HepG2 (cell line): ENCODE measurements at regions not wholly inside any gene's neighbourhood (a gene's known extent, or its start where the extent isn't known, plus 50 kb on each side); places are given as distances from the start of the nearest gene placed in this dataset.
A peak's percentile ranks its signal among the peaks of the same experiment; 100 is the strongest.

Experiments
- AGO1 ChIP-seq: fragments of 200-400 bp; formaldehyde crosslinking; IDR thresholded peaks from 2 replicates; pipeline ENCODE4 v1.6.1; 2017; ENCODE audit warnings: mild to moderate bottlenecking, low read depth, low read length, moderate library complexity; ENCODE audit not compliant: poor library complexity, severe bottlenecking
- FOSL2 ChIP-seq: sonication (generic); formaldehyde crosslinking; IDR thresholded peaks from 2 replicates; pipeline ENCODE4 v1.4.0; 2020; ENCODE audit warnings: missing genetic modification reagents
- HOXD1 ChIP-seq: sonication (generic); formaldehyde crosslinking; IDR thresholded peaks from 2 replicates; pipeline ENCODE4 v1.5.0; 2020; ENCODE audit warnings: missing genetic modification reagents
- MTA1 ChIP-seq: sonication (generic); formaldehyde crosslinking; IDR thresholded peaks from 2 replicates; pipeline ENCODE4 v1.4.0; 2020; ENCODE audit warnings: missing genetic modification reagents, mild to moderate bottlenecking, borderline replicate concordance
- PRMT3 ChIP-seq: sonication (generic); formaldehyde crosslinking; IDR thresholded peaks from 2 replicates; pipeline ENCODE4 v1.8.1; 2022; ENCODE audit warnings: low read depth, mild to moderate bottlenecking, moderate library complexity, missing genetic modification reagents, borderline replicate concordance
- SMAD9 ChIP-seq: sonication (generic); formaldehyde crosslinking; IDR thresholded peaks from 2 replicates; pipeline ENCODE4 v1.5.1; 2020; ENCODE audit warnings: mild to moderate bottlenecking, missing genetic modification reagents
- SMARCC2 ChIP-seq: fragments of 450-650 bp; IDR thresholded peaks from 2 replicates; pipeline ENCODE4 v1.6.1; 2017; ENCODE audit warnings: antibody characterized with exemption, mild to moderate bottlenecking
- SP1 ChIP-seq, 2 experiments: fragments of 450-650 bp in 1 of 2; sonication (generic) in 1 of 2; formaldehyde crosslinking in 1 of 2; IDR thresholded peaks; 2 replicates each; pipeline versions ENCODE4 v1.4.0 to v1.6.1; 2016 to 2020; ENCODE audit warnings: missing genetic modification reagents in 1 of 2
- STAG1 ChIP-seq: sonication (generic); formaldehyde crosslinking; IDR thresholded peaks from 2 replicates; pipeline ENCODE4 v1.4.0; 2020; ENCODE audit warnings: missing genetic modification reagents
- SYNCRIP ChIP-seq: fragments of 200-400 bp; formaldehyde crosslinking; IDR thresholded peaks from 2 replicates; pipeline ENCODE4 v1.6.1; 2018; ENCODE audit warnings: mild to moderate bottlenecking, low read depth, low read length; ENCODE audit not compliant: insufficient read depth
- ZFP62 ChIP-seq: sonication (generic); formaldehyde crosslinking; IDR thresholded peaks from 2 replicates; pipeline ENCODE4 v1.4.0; 2020; ENCODE audit warnings: missing genetic modification reagents
- ZNF205 ChIP-seq: IDR thresholded peaks from 2 replicates; pipeline ENCODE4 v1.6.1; 2018; ENCODE audit warnings: missing biosample characterization, missing genetic modification reagents
- ZNF34 ChIP-seq: sonication (generic); formaldehyde crosslinking; IDR thresholded peaks from 2 replicates; pipeline ENCODE4 v1.4.0; 2020; ENCODE audit warnings: mild to moderate bottlenecking, missing genetic modification reagents, borderline replicate concordance
- ZNF567 ChIP-seq: sonication (generic); formaldehyde crosslinking; IDR thresholded peaks from 2 replicates; pipeline ENCODE4 v1.8.1; 2023; ENCODE audit warnings: mild to moderate bottlenecking, missing genetic modification reagents, borderline replicate concordance
- TF ChIP-seq, protein P1 (sequence below): sonication (generic); formaldehyde crosslinking; IDR thresholded peaks from 2 replicates; pipeline ENCODE4 v1.5.1; 2020; ENCODE audit warnings: missing genetic modification reagents, mild to moderate bottlenecking, borderline replicate concordance
- TF ChIP-seq, protein P2 (sequence below): sonication (generic); formaldehyde crosslinking; IDR thresholded peaks from 2 replicates; pipeline ENCODE4 v1.9.0; 2021; ENCODE audit warnings: missing genetic modification reagents, borderline replicate concordance
- TF ChIP-seq, protein P3 (sequence below): sonication (generic); formaldehyde crosslinking; IDR thresholded peaks from 2 replicates; pipeline ENCODE4 v1.5.0; 2020; ENCODE audit warnings: missing genetic modification reagents
- TF ChIP-seq, protein P4 (sequence below): fragments of 450-650 bp; IDR thresholded peaks from 2 replicates; pipeline ENCODE4 v1.6.1; 2016
- TF ChIP-seq, protein P5 (sequence below): sonication (generic); formaldehyde crosslinking; IDR thresholded peaks from 2 replicates; pipeline ENCODE4 v1.5.0; 2020; ENCODE audit warnings: missing genetic modification reagents, mild to moderate bottlenecking, borderline replicate concordance
- TF ChIP-seq, protein P6 (sequence below): sonication (generic); formaldehyde crosslinking; IDR thresholded peaks from 2 replicates; pipeline ENCODE4 v1.8.1; 2022; ENCODE audit warnings: low read depth, mild to moderate bottlenecking, missing genetic modification reagents

DNA sequence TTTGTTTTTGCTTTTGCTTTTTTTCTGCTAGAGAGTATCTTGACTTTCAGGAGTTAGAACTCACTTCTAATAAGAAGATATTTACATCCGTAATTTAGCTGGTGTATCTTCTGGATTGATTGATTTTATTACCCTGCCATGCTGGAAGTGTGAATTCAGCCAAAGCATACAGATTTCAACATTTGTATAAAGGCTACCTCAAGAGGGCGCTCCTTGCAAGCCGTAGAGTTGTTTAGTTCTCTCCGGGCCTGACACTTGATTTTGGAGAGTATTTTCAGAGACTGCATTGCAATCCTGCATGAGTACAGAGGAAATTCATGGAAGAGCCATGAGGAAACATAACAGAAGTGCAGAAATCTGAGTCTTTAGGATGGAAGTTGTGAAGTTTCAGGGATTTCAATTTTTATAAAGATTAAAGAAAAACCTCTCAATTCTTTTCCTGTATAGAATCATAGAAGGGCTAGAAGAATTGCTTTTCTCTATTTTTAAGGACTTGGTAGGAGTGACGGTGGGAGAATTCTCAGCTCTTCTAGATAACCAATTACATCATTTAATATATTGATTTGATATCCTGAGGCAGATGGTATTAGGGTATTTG is 66.7 kb upstream of the TIAM2 start (continued):
- no peak for TF ChIP-seq HOXD1 (CRISPR knock-in tag)
- TF ChIP-seq ZFP62 (CRISPR knock-in tag) = no peak
- no peak for TF ChIP-seq FOSL2 (CRISPR knock-in tag)
- TF ChIP-seq, protein P1, sequence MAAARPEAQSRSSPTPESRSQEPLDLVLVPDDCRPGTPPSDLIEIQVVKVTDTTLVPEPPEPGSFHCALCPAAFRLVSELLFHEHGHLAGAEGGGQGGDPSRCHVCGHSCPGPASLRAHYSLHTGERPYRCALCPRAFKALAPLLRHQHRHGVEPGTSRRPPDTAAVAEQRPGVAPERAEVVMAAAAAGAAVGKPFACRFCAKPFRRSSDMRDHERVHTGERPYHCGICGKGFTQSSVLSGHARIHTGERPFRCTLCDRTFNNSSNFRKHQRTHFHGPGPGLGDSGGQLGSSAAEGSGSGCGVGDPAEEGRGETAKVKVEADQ (CRISPR knock-in tag) = no peak
- no peak for TF ChIP-seq ZNF567 (CRISPR knock-in tag)
- TF ChIP-seq SYNCRIP = no peak
- TF ChIP-seq, protein P2, sequence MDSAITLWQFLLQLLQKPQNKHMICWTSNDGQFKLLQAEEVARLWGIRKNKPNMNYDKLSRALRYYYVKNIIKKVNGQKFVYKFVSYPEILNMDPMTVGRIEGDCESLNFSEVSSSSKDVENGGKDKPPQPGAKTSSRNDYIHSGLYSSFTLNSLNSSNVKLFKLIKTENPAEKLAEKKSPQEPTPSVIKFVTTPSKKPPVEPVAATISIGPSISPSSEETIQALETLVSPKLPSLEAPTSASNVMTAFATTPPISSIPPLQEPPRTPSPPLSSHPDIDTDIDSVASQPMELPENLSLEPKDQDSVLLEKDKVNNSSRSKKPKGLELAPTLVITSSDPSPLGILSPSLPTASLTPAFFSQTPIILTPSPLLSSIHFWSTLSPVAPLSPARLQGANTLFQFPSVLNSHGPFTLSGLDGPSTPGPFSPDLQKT (CRISPR knock-in tag) = no peak
- no peak for TF ChIP-seq AGO1
- no peak for TF ChIP-seq MTA1 (CRISPR knock-in tag)
- TF ChIP-seq SP1 (IDR thresholded peaks at IDR 0.05) = no peak
- TF ChIP-seq SP1 (CRISPR knock-in tag; IDR thresholded peaks at IDR 0.05) = no peak
- no peak for TF ChIP-seq ZNF205 (CRISPR knock-in tag)
- TF ChIP-seq, protein P3, sequence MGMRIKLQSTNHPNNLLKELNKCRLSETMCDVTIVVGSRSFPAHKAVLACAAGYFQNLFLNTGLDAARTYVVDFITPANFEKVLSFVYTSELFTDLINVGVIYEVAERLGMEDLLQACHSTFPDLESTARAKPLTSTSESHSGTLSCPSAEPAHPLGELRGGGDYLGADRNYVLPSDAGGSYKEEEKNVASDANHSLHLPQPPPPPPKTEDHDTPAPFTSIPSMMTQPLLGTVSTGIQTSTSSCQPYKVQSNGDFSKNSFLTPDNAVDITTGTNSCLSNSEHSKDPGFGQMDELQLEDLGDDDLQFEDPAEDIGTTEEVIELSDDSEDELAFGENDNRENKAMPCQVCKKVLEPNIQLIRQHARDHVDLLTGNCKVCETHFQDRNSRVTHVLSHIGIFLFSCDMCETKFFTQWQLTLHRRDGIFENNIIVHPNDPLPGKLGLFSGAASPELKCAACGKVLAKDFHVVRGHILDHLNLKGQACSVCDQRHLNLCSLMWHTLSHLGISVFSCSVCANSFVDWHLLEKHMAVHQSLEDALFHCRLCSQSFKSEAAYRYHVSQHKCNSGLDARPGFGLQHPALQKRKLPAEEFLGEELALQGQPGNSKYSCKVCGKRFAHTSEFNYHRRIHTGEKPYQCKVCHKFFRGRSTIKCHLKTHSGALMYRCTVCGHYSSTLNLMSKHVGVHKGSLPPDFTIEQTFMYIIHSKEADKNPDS (CRISPR knock-in tag) = no peak
- no peak for TF ChIP-seq ZNF34 (CRISPR knock-in tag)
- no peak for TF ChIP-seq SMARCC2
- TF ChIP-seq SMAD9 (CRISPR knock-in tag) = no peak
- TF ChIP-seq, protein P4, sequence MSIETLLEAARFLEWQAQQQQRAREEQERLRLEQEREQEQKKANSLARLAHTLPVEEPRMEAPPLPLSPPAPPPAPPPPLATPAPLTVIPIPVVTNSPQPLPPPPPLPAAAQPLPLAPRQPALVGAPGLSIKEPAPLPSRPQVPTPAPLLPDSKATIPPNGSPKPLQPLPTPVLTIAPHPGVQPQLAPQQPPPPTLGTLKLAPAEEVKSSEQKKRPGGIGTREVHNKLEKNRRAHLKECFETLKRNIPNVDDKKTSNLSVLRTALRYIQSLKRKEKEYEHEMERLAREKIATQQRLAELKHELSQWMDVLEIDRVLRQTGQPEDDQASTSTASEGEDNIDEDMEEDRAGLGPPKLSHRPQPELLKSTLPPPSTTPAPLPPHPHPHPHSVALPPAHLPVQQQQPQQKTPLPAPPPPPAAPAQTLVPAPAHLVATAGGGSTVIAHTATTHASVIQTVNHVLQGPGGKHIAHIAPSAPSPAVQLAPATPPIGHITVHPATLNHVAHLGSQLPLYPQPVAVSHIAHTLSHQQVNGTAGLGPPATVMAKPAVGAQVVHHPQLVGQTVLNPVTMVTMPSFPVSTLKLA = no peak
- TF ChIP-seq, protein P5, sequence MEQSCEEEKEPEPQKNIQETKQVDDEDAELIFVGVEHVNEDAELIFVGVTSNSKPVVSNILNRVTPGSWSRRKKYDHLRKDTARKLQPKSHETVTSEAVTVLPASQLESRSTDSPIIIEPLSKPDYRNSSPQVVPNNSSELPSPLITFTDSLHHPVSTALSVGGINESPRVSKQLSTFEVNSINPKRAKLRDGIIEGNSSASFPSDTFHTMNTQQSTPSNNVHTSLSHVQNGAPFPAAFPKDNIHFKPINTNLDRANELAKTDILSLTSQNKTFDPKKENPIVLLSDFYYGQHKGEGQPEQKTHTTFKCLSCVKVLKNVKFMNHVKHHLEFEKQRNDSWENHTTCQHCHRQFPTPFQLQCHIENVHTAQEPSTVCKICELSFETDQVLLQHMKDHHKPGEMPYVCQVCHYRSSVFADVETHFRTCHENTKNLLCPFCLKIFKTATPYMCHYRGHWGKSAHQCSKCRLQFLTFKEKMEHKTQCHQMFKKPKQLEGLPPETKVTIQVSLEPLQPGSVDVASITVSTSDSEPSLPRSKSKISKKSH (CRISPR knock-in tag) = no peak
- peak; percentile 95 for TF ChIP-seq STAG1 (CRISPR knock-in tag)
- TF ChIP-seq, protein P6, sequence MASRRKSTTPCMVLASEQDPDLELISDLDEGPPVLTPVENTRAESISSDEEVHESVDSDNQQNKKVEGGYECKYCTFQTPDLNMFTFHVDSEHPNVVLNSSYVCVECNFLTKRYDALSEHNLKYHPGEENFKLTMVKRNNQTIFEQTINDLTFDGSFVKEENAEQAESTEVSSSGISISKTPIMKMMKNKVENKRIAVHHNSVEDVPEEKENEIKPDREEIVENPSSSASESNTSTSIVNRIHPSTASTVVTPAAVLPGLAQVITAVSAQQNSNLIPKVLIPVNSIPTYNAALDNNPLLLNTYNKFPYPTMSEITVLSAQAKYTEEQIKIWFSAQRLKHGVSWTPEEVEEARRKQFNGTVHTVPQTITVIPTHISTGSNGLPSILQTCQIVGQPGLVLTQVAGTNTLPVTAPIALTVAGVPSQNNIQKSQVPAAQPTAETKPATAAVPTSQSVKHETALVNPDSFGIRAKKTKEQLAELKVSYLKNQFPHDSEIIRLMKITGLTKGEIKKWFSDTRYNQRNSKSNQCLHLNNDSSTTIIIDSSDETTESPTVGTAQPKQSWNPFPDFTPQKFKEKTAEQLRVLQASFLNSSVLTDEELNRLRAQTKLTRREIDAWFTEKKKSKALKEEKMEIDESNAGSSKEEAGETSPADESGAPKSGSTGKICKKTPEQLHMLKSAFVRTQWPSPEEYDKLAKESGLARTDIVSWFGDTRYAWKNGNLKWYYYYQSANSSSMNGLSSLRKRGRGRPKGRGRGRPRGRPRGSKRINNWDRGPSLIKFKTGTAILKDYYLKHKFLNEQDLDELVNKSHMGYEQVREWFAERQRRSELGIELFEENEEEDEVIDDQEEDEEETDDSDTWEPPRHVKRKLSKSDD (CRISPR knock-in tag) = no peak
- no peak for TF ChIP-seq PRMT3 (CRISPR knock-in tag)
